GM19397 (cell line): ENCODE measurements at regions not wholly inside any gene's neighbourhood (a gene's known extent, or its start where the extent isn't known, plus 50 kb on each side); places are given as distances from the start of the nearest gene placed in this dataset.
"Not testable (repeated sequence)": the region's sequence is repeated elsewhere in the genome, so short reads cannot be mapped to it uniquely, and the experiment has no call there.

Experiments
- ATAC-seq: cut with Tn5 transposase; IDR thresholded peaks from one replicate; pipeline ENCODE4 v1.9.1; 2021; ENCODE audit warnings: mild to moderate bottlenecking, moderate library complexity; ENCODE audit not compliant: unreplicated experiment

DNA sequence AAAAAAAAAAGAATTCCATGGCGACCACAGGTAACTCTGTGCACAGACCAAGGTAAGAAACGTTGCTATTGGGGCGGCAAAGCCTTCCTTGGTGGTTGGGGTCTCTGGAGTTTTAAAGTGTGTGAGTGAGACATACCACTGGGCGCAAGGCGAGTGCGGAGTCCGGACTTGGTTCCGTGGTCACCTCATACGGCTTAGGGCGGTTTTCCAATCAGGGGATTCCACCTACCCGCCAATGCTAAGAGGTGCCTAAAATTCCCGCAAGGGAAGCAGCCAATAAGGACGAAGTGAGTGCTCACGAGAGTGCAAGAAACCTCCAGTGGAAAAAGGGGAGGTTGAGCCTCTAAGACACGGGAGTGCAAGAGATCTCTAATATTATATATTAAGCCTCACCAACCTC, 68.6 kb upstream of the PRSS16 start:
- ATAC-seq, result no peak

DNA sequence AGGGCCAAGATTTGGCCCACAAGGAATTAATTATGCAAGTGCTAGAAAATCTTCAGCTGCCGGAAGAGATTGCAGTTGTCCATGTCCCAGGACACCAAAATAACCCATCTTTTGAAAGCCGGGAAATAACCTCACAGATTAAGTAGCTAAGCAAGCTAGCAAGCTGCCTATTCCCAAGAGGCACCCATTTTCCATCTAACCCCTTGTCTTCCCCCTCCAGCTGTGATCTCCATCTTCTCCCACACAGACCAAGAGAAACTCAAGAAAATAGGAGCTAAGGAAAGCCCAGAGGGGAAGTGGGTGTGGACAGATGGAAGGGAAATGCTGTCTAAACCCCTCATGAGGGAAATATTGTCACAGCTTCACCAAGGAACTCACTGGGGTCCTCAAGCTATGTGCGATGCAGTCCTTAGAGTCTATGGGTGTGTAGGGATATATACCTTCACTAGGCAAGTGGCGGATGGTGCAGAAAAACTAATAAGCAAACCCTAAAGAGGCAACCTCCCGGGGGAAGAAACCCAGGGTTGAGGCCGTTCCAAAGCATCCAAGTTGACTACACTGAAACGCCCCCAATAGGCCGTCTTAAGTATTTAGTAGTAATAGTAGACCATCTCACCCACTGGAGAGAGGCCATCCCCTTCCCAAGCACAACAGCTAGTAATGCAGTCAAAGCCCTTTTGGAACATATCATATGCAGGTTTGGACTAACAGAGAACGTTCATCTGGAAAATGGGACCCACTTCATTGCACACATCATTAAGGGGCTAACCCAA, 64.3 kb upstream of the PRSS16 start:
- no peak for ATAC-seq

DNA sequence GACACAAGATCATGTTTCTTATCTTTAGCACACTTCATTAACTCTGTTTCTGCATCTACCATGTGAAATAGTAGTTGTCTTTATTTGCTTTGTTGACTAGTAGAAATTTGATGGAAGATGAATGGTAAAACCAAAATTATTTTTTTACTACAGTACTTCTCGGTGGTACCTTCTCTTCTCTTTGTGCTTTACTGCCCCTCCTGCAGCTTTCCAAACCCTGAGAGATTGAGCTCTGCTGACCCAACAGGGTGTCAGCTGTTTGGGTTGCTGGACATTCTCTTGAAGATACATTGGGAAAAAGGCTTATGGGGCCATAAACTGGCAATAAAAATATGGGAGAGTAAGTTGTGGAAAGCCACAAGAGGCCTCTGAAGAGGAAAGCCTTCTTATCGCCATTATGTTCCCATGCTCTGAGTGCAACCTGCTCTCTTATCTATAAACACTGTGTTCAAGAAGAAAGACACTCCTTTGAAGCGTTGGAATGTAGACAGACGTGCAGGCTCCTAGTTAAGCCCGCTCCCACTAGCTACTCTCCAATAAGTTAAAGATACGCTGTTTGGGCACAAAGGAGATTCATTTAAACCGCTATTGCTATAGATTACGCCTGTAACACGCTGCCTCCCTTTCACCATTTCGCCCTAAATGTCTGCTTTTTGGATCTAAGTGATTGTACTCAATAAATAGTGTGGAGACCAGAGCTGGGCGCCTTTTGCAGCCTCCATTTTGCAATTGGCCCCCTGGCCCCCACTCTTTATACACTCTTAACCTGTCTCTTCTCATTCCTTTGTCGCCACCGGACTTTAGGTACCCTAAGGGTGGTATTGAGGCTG, 60.1 kb upstream of the PRSS16 start:
- no peak for ATAC-seq

DNA sequence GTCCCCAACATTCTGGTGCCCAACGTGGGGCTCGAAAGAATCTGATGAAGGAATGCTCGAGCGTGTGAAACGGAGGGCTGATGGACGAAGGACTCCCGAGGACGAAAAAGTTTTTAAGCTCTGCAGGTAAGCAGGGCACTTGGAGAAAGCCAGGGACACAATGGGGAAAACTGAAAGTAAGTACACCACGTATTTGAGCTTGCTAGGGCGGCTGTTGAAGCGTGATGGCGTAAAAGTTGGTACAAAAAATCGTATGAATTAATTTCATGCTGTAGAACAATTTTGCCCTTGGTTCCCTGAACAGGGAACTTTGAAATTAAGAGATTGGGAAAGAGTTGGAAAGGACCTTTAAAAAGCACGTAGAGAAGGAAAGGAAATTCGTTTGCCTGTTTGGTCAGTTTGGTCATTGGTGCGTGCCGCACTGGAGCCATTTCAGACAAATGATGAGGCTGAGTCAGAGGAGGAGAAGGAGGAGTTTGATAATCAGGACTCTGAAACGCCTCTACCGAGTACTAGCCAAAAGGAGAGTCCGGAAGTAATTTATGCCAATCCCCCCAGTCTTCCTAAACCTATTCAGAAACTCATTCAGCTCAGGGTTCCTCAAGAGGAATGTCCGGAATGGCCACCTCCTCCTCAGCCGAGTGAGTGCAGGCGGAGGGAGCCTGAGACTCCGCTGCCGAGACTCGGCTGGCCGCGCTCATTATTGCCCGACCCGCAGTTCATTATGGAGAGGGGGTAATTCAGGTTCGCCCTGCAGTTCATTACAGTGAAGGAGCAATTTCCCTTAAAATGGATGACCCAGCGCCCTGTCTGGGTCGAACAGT, 59.2 kb upstream of the PRSS16 start:
- ATAC-seq, result peak; percentile 70

DNA sequence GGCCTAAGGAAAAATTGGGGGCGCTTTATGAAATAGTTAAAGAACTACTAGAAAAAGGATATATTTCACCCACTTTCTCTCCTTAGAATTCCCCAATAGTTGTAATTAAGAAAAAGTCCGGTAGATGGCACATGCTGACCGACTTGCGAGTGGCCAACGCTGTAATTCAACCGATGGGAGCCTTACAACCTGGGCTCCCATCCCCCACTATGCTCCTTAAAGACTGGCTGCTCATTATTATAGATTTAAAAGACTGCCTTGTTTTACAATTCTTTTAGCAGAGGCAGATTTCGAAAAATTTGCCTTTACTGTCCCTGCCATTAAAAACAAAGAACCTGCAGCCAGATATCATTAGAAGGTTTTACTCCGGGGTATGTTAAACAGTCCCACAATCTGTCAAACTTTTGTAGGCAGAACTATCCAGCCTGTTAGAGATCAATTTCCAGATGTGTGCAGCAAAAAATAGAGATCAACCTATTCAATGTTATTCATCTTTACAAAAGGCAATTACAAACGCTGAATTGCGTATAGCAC, 58.5 kb upstream of the PRSS16 start:
- ATAC-seq, result peak; percentile 61

DNA sequence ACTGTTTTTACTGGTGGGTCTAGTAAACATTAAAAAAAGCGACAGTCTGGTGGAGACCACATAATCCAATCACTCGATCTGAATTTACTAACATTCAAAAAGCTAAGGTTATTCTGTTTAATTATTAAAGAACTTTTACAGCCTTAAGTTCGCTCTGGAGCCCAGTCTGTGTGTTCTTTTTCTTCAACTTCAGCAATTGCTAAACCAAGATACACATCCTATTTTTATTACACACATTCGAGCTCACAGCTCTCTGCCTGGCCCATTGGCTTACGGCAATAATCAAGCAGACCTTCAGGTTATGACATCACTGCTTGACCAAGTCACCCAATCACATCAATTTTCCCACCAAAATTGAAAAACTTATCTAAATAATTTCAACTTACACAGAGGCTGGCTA, 57.4 kb upstream of the PRSS16 start:
- no peak for ATAC-seq

DNA sequence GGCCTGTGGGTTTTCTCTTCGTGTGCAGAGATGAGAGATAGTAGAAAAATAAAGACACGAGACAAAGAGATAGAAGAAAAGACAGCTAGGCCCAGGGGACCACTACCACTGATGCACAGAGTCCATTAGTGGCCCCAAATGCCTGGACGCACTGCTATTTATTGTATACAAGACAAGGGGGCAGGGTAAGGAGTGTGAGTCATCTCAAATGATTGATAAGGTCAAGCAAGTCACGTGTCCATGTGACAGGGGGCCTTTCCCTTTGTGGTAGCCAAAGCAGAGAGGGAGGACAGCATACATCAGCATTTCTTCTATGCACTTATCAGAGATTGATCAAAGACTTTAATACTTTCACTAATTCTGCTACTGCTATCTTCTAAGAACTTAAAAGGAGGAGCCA, 53.0 kb upstream of the PRSS16 start:
- ATAC-seq, result not testable (repeated sequence)

DNA sequence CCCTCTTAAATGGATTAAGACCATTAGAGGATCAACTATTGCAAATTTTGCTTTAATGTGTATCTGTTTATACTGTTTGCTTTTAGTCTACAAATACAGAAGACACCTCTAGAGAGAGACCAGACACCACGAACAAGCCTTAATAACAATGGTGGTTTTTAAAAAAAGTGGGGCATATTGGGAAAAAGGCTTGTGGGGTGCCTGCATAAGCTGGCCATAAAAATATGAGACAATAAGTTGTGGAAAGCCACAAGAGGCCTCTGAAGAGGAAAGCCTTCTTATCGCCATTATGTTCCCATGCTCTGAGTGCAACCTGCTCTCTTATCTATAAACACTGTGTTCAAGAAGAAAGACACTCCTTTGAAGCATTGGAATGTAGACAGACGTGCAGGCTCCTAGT, 52.0 kb upstream of the PRSS16 start:
- not testable (repeated sequence) for ATAC-seq
